ENCODE measurements at regions not wholly inside any gene's neighbourhood (a gene's known extent, or its start where the extent isn't known, plus 50 kb on each side); places are given as distances from the start of the nearest gene placed in this dataset.

GRCh38 chr21:17738176-17738953 is 80.8 kb downstream of the C21orf91 start:
- Histone ChIP-seq H3K9ac (ENCODE audit: low read depth in 2 of 2, low read length in 2 of 2) (no peak overlapping the region), H3K4me1 (no peaks in the 10 kb centered on the region), H3K9me3 (no peaks in the 10 kb centered on the region), H3K4me3 (no peak overlapping the region), H3K27ac (no peak overlapping the region), H3K27me3 (no peaks in the 10 kb centered on the region), H3K36me3 (no peaks in the 10 kb centered on the region)
- intact Hi-C loops (cut with DNase I): no loop called here
- no peak for TF ChIP-seq CTCF (IDR thresholded peaks at IDR 0.05)
- no peak for DNase-seq

GRCh38 chr21:17736072-17736471 is 83.1 kb downstream of the C21orf91 start:
- intact Hi-C loops (cut with DNase I): no loop called here

GRCh38 chr21:17733209-17733608 is 85.9 kb downstream of the C21orf91 start:
- intact Hi-C loops (cut with DNase I): no loop called here
- H3K27ac ChIP-seq: no peak overlapping the region
- H3K27me3 ChIP-seq: no peaks in the 10 kb centered on the region
- H3K4me1 ChIP-seq: no peaks in the 10 kb centered on the region
- no peak overlapping the region for H3K9ac ChIP-seq (ENCODE audit: low read depth in 2 of 2, low read length in 2 of 2)
- no peak for DNase-seq
- TF ChIP-seq CTCF (IDR thresholded peaks at IDR 0.05): no peak
- no peaks in the 10 kb centered on the region for H3K9me3 ChIP-seq
- H3K4me3 ChIP-seq: no peak overlapping the region
- no peaks in the 10 kb centered on the region for H3K36me3 ChIP-seq

More at GRCh38 chr21:17736072-17736471, 83.1 kb downstream of the C21orf91 start:
- H3K9me3 ChIP-seq: no peaks in the 10 kb centered on the region
- H3K4me3 ChIP-seq: no peak overlapping the region
- no peak overlapping the region for H3K9ac ChIP-seq (ENCODE audit: low read depth in 2 of 2, low read length in 2 of 2)
- TF ChIP-seq CTCF (IDR thresholded peaks at IDR 0.05): no peak
- H3K27me3 ChIP-seq: no peaks in the 10 kb centered on the region
- no peaks in the 10 kb centered on the region for H3K36me3 ChIP-seq
- H3K4me1 ChIP-seq: no peaks in the 10 kb centered on the region
- no peak overlapping the region for H3K27ac ChIP-seq
- DNase-seq: no peak

- DNase-seq: no peak
- H3K27me3 ChIP-seq: no peaks in the 10 kb centered on the region
- H3K9me3 ChIP-seq: no peaks in the 10 kb centered on the region
- no peak overlapping the region for H3K9ac ChIP-seq (ENCODE audit: low read depth in 2 of 2, low read length in 2 of 2)
- no peaks in the 10 kb centered on the region for H3K36me3 ChIP-seq
- no peak for TF ChIP-seq CTCF (IDR thresholded peaks at IDR 0.05)
- no peak overlapping the region for H3K4me3 ChIP-seq
- no peak overlapping the region for H3K27ac ChIP-seq
- intact Hi-C loops (cut with DNase I): no loop called here
- H3K4me1 ChIP-seq: no peaks in the 10 kb centered on the region
Observed at GRCh38 chr21:17732306-17732705, 86.8 kb downstream of the C21orf91 start.

- no peak overlapping the region for H3K27ac ChIP-seq
- intact Hi-C loops (cut with DNase I): no loop called here
- TF ChIP-seq CTCF (IDR thresholded peaks at IDR 0.05): no peak
- H3K4me1 ChIP-seq: no peaks in the 10 kb centered on the region
- no peaks in the 10 kb centered on the region for H3K27me3 ChIP-seq
- no peak overlapping the region for H3K4me3 ChIP-seq
- H3K9me3 ChIP-seq: no peaks in the 10 kb centered on the region
- DNase-seq: no peak
- H3K36me3 ChIP-seq: no peaks in the 10 kb centered on the region
- no peak overlapping the region for H3K9ac ChIP-seq (ENCODE audit: low read depth in 2 of 2, low read length in 2 of 2)
Observed at GRCh38 chr21:17731554-17731953, 87.6 kb downstream of the C21orf91 start.
